ENCODE measurements at regions not wholly inside any gene's neighbourhood (a gene's known extent, or its start where the extent isn't known, plus 50 kb on each side); places are given as distances from the start of the nearest gene placed in this dataset.

DNA sequence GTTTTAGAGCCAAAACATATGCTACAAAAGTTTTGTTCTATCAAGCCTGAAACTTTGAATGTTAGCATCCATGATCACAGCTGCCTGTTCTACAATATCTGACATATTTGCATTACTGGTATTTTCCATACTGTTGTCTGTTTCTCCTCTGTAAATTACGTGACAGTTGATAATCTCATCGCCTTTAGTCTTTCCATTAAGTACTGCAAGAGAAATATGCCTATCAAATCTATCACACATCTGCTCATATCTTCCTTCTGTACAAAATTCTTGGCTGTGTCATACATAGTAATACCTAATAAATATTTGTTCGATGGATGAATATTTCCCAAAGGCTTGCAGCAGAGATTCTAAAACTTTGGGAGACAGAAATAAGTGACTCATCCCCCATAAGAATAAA, 717.3 kb downstream of the OTOL1 start:
- no peak overlapping the region for H3K4me2 ChIP-seq (ENCODE audit: low read depth, low read length, poor library complexity, severe bottlenecking)
- no peaks in the 10 kb centered on the region for H3K36me3 ChIP-seq (ENCODE audit: insufficient read depth, low read length)
- no peaks in the 10 kb centered on the region for H3K79me2 ChIP-seq (ENCODE audit: insufficient read depth, low read length)
- H3K4me1 ChIP-seq (ENCODE audit: insufficient read depth, low read length, poor library complexity, severe bottlenecking) = no peaks in the 10 kb centered on the region
- H3K9ac ChIP-seq (ENCODE audit: low read depth, low read length, poor library complexity, severe bottlenecking) = no peak overlapping the region
- H3F3A ChIP-seq (ENCODE audit: low read depth) = no peaks in the 10 kb centered on the region
- no peaks in the 10 kb centered on the region for H3K27me3 ChIP-seq (ENCODE audit: insufficient read depth, low read length, poor library complexity, severe bottlenecking)
- no peaks in the 10 kb centered on the region for H3K9me2 ChIP-seq (replicated peaks; ENCODE audit: low read depth, low read length)
- TF ChIP-seq CTCF (conservative IDR thresholded peaks at IDR 0.05; ENCODE audit: low read length) (no peak), EZH2phosphoT487 (IDR thresholded peaks at IDR 0.05; ENCODE audit: borderline replicate concordance) (no peak)
- no peak overlapping the region for H3K4me3 ChIP-seq (ENCODE audit: low read length, poor library complexity, severe bottlenecking)
- no peaks in the 10 kb centered on the region for H4K20me1 ChIP-seq (ENCODE audit: insufficient read depth, low read length, poor library complexity, severe bottlenecking)
- H3K9me3 ChIP-seq (ENCODE audit: insufficient read depth, low read depth, low read length) = no peaks in the 10 kb centered on the region
- no peak overlapping the region for H2AFZ ChIP-seq (ENCODE audit: low read length)

- no peaks in the 10 kb centered on the region for H3K9me3 ChIP-seq (ENCODE audit: insufficient read depth, low read depth, low read length)
- H3K36me3 ChIP-seq (ENCODE audit: insufficient read depth, low read length) = no peaks in the 10 kb centered on the region
- H2AFZ ChIP-seq (ENCODE audit: low read length) = no peak overlapping the region
- TF ChIP-seq EZH2phosphoT487 (IDR thresholded peaks at IDR 0.05; ENCODE audit: borderline replicate concordance) (no peak), CTCF (conservative IDR thresholded peaks at IDR 0.05; ENCODE audit: low read length) (no peak)
- no peaks in the 10 kb centered on the region for H3K79me2 ChIP-seq (ENCODE audit: insufficient read depth, low read length)
- no peaks in the 10 kb centered on the region for H3F3A ChIP-seq (ENCODE audit: low read depth)
- H3K9me2 ChIP-seq (replicated peaks; ENCODE audit: low read depth, low read length) = no peaks in the 10 kb centered on the region
- no peak overlapping the region for H3K4me2 ChIP-seq (ENCODE audit: low read depth, low read length, poor library complexity, severe bottlenecking)
- no peaks in the 10 kb centered on the region for H4K20me1 ChIP-seq (ENCODE audit: insufficient read depth, low read length, poor library complexity, severe bottlenecking)
- no peak overlapping the region for H3K9ac ChIP-seq (ENCODE audit: low read depth, low read length, poor library complexity, severe bottlenecking)
- no peaks in the 10 kb centered on the region for H3K4me1 ChIP-seq (ENCODE audit: insufficient read depth, low read length, poor library complexity, severe bottlenecking)
- no peak overlapping the region for H3K4me3 ChIP-seq (ENCODE audit: low read length, poor library complexity, severe bottlenecking)
- H3K27me3 ChIP-seq (ENCODE audit: insufficient read depth, low read length, poor library complexity, severe bottlenecking) = no peaks in the 10 kb centered on the region
Observed at GRCh38 chr3:162217647-162218046, 721.0 kb downstream of the OTOL1 start.

- H3K4me2 ChIP-seq (ENCODE audit: low read depth, low read length, poor library complexity, severe bottlenecking) = no peak overlapping the region
- TF ChIP-seq EZH2phosphoT487 (IDR thresholded peaks at IDR 0.05; ENCODE audit: borderline replicate concordance) (no peak), CTCF (conservative IDR thresholded peaks at IDR 0.05; ENCODE audit: low read length) (no peak)
Observed at GRCh38 chr3:162218479-162218878, 721.9 kb downstream of the OTOL1 start.

More at GRCh38 chr3:162218479-162218878, 721.9 kb downstream of the OTOL1 start:
- Histone ChIP-seq H3K36me3 (ENCODE audit: insufficient read depth, low read length) (no peaks in the 10 kb centered on the region), H4K20me1 (ENCODE audit: insufficient read depth, low read length, poor library complexity, severe bottlenecking) (no peaks in the 10 kb centered on the region), H3K79me2 (ENCODE audit: insufficient read depth, low read length) (no peaks in the 10 kb centered on the region), H3K9ac (ENCODE audit: low read depth, low read length, poor library complexity, severe bottlenecking) (no peak overlapping the region), H2AFZ (ENCODE audit: low read length) (no peak overlapping the region), H3K27me3 (ENCODE audit: insufficient read depth, low read length, poor library complexity, severe bottlenecking) (no peaks in the 10 kb centered on the region), H3K9me3 (ENCODE audit: insufficient read depth, low read depth, low read length) (no peaks in the 10 kb centered on the region), H3K9me2 (replicated peaks; ENCODE audit: low read depth, low read length) (no peaks in the 10 kb centered on the region), H3K4me1 (ENCODE audit: insufficient read depth, low read length, poor library complexity, severe bottlenecking) (no peaks in the 10 kb centered on the region), H3K4me3 (ENCODE audit: low read length, poor library complexity, severe bottlenecking) (no peak overlapping the region), H3F3A (ENCODE audit: low read depth) (no peaks in the 10 kb centered on the region)

Data from Loucy (cell line).